ENCODE measurements at regions not wholly inside any gene's neighbourhood (a gene's known extent, or its start where the extent isn't known, plus 50 kb on each side); places are given as distances from the start of the nearest gene placed in this dataset.

DNA sequence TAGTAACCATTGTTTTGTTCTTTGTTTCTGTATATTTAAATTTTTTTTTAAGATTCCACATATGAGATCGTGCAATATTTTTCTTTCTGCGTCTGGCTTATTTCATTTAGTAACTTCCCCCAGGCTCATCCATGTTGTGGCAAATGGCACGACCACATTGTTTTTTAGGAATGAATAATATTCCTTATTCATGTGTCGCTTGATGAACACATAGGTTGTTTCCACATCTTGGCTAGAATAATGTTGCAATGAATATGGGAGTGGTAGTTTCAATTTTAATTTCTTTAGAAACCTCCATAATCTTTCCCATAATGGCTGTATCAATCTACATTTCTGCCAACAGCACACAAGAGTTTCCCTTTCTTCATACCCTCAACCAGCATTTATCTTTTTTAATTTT, 166.8 kb upstream of the NR3C2 start:
- TF ChIP-seq, protein P1, sequence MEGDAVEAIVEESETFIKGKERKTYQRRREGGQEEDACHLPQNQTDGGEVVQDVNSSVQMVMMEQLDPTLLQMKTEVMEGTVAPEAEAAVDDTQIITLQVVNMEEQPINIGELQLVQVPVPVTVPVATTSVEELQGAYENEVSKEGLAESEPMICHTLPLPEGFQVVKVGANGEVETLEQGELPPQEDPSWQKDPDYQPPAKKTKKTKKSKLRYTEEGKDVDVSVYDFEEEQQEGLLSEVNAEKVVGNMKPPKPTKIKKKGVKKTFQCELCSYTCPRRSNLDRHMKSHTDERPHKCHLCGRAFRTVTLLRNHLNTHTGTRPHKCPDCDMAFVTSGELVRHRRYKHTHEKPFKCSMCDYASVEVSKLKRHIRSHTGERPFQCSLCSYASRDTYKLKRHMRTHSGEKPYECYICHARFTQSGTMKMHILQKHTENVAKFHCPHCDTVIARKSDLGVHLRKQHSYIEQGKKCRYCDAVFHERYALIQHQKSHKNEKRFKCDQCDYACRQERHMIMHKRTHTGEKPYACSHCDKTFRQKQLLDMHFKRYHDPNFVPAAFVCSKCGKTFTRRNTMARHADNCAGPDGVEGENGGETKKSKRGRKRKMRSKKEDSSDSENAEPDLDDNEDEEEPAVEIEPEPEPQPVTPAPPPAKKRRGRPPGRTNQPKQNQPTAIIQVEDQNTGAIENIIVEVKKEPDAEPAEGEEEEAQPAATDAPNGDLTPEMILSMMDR (IDR thresholded peaks at IDR 0.05) = no peak
- no peak for TF ChIP-seq POLR2AphosphoS5 (IDR thresholded peaks at IDR 0.05)
- TF ChIP-seq EP300 (IDR thresholded peaks at IDR 0.05) = no peak
